ENCODE measurements at regions not wholly inside any gene's neighbourhood (a gene's known extent, or its start where the extent isn't known, plus 50 kb on each side); places are given as distances from the start of the nearest gene placed in this dataset.

DNA sequence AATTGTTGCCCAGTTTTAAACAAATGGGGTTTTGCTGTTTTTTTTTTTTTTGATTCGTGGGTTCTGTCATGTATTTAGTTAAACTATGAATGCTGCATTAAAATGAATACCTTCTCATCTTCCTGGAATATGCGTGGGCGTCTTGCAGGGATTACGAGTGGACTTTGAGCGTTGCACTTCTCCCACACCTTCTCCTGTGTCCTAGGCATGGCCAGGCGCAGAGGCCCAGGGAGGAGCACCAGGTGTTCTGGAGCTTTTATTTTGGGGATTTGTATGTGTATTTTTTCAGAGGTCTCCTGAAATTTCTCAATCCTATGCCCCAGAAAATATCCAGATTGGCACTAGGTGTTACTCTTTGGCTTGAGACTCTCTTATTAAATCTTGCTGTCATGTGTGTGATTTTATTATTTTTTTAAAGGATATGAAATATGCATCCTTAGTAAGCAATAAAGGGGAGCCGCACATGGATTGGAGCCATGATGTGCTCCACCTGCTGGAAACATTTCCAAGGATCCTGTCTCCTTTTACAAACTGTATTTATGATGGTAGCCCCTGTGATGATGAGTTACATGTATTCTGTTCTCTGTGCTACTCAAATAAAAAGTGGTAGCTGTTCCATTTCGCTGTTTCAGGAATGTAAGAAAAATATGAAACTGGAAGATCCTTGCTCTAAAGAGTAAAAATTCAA is 482.2 kb upstream of the KLF6 start:
- intact Hi-C loops (cut with micrococcal nuclease): no loop called here
- ChIA-PET POLR2A (no interaction called here), CTCF (interaction anchor here (0.6 to 1.6 kb wide), 5 partner anchors 11 to 1069 kb away, joined by 3 to 5 read pairs (median 3); no protein-coding TSS in a partner anchor)

More for the DNA sequence above, 482.2 kb upstream of the KLF6 start:
- H3K4me2 ChIP-seq (ENCODE audit: insufficient read depth, low read length): no peak overlapping the region
- no peak overlapping the region for H3K9ac ChIP-seq (replicated peaks; ENCODE audit: extremely low read depth, insufficient read depth, low read length)
- H3K4me1 ChIP-seq (ENCODE audit: control insufficient read depth, extremely low read depth, insufficient read depth, low read length): peaks cover 6% of the 10 kb centered on the region
- no TSS peak for BruUV-seq (replicated peaks)
- H3K79me2 ChIP-seq (ENCODE audit: control insufficient read depth, insufficient read depth, low read length): no peaks in the 10 kb centered on the region
- H3K27me3 ChIP-seq (ENCODE audit: control insufficient read depth in 2 of 2, insufficient read depth in 2 of 2, low read length in 2 of 2): no peaks in the 10 kb centered on the region
- no peak for TF ChIP-seq EZH2 (IDR thresholded peaks at IDR 0.05; ENCODE audit: borderline replicate concordance, low read depth, low read length, severe bottlenecking)
- no peak for TF ChIP-seq GATA2 (IDR thresholded peaks at IDR 0.05; ENCODE audit: insufficient read depth, insufficient read length, low read depth, low read length)
- no peak for TF ChIP-seq MYC (IDR thresholded peaks at IDR 0.05; ENCODE audit: low read depth, low read length)
- TF ChIP-seq, protein P1, sequence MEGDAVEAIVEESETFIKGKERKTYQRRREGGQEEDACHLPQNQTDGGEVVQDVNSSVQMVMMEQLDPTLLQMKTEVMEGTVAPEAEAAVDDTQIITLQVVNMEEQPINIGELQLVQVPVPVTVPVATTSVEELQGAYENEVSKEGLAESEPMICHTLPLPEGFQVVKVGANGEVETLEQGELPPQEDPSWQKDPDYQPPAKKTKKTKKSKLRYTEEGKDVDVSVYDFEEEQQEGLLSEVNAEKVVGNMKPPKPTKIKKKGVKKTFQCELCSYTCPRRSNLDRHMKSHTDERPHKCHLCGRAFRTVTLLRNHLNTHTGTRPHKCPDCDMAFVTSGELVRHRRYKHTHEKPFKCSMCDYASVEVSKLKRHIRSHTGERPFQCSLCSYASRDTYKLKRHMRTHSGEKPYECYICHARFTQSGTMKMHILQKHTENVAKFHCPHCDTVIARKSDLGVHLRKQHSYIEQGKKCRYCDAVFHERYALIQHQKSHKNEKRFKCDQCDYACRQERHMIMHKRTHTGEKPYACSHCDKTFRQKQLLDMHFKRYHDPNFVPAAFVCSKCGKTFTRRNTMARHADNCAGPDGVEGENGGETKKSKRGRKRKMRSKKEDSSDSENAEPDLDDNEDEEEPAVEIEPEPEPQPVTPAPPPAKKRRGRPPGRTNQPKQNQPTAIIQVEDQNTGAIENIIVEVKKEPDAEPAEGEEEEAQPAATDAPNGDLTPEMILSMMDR (IDR thresholded peaks at IDR 0.05; ENCODE audit: extremely low read depth in 1 of 2, insufficient read depth in 1 of 2, low read depth in 1 of 2, low read length in 2 of 2): no peak
- no peak for TF ChIP-seq POLR2AphosphoS5 (IDR thresholded peaks at IDR 0.05; ENCODE audit: insufficient read depth, low read depth, low read length)
- TF ChIP-seq POLR2A (IDR thresholded peaks at IDR 0.05; ENCODE audit: low read depth, low read length): no peak
- no peak for TF ChIP-seq JUN (IDR thresholded peaks at IDR 0.05; ENCODE audit: borderline replicate concordance, insufficient read depth, insufficient read length, low read depth)
- no peak for TF ChIP-seq FOS (IDR thresholded peaks at IDR 0.05; ENCODE audit: borderline replicate concordance, insufficient read depth, low read length)
- TF ChIP-seq, protein P2, sequence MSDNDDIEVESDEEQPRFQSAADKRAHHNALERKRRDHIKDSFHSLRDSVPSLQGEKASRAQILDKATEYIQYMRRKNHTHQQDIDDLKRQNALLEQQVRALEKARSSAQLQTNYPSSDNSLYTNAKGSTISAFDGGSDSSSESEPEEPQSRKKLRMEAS (IDR thresholded peaks at IDR 0.05; ENCODE audit: insufficient read depth, insufficient read length): no peak
- H2AFZ ChIP-seq (ENCODE audit: low read depth, low read length): no peak overlapping the region
- H3K9me1 ChIP-seq (replicated peaks; ENCODE audit: control insufficient read depth, extremely low read depth, insufficient read depth, low read length): no peaks in the 10 kb centered on the region
- H3K9me3 ChIP-seq (replicated peaks; ENCODE audit: control insufficient read depth, insufficient read depth, low read length): no peaks in the 10 kb centered on the region
- no peaks in the 10 kb centered on the region for H4K20me1 ChIP-seq (replicated peaks; ENCODE audit: control insufficient read depth, extremely low read depth, insufficient read depth, low read length)
- FAIRE-seq: no peak
- no peaks in the 10 kb centered on the region for H3K36me3 ChIP-seq (ENCODE audit: control insufficient read depth in 2 of 2, extremely low read depth in 1 of 2, insufficient read depth in 2 of 2, low read length in 2 of 2)
- peak; percentile 46 for DNase-seq (ENCODE audit: low read depth, low spot score)
- dilution Hi-C loops (cut with MboI; ENCODE audit: extremely low pct_ligation_motif_present, low sequenced_read_pairs): no loop called here
- H3K27ac ChIP-seq (ENCODE audit: insufficient read depth, low read depth, low read length): no peak overlapping the region
- H3K4me3 ChIP-seq (replicated peaks in 1 of 3; ENCODE audit: insufficient read depth in 1 of 3, low read depth in 1 of 3, low read length in 3 of 3): no peak overlapping the region
